ENCODE measurements at regions not wholly inside any gene's neighbourhood (a gene's known extent, or its start where the extent isn't known, plus 50 kb on each side); places are given as distances from the start of the nearest gene placed in this dataset.
A peak's percentile ranks its signal among the peaks of the same experiment; 100 is the strongest.

DNA sequence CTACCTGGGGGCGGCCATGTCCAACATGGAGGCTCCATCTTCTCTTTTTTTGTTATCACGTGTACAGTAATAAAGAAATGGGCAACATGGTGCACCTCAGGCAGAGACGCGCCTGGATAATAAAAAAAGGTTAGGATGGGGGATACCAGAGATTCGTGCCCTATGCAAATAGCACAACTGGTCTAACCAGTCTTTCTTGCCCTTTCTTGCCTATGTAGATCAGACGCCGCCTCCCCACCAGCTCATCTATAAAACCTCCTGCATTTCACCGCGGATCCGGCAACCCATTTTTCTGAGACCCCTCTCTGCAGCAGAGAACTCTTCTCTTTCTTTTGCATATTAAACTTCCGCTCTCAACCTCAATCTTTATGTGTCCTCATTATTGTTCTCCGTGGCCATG lies 68.7 kb downstream of the MYL12B start:
- DNase-seq (ENCODE audit: low spot score), result no peak
- H3K4me2 ChIP-seq, result no peak overlapping the region

DNA sequence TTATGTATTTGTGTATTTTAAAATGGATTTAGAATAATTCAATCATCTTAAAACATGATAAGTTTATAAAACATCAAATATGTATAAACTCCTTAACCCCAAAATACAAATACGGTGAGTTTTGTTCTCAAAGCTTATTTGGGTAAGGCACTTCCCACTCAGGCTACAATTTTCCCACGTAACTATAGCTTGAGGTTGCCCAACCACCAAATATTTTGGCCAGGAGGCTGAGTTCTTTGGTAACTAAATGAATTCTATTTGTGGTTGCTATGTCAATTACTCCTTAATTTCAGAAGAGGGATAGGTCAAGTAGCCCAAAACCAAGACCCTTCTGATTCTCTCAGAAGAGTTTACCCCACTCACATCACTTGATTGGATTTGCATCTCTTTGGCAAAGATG lies 70.4 kb downstream of the MYL12B start:
- no peak overlapping the region for H3K4me3 ChIP-seq
- no peak overlapping the region for H3K27ac ChIP-seq
- H3K4me1 ChIP-seq, result no peaks in the 10 kb centered on the region
- Mint-ChIP-seq H3K27me3 (ENCODE audit: insufficient read depth, low read depth) (peaks cover 1% of the 10 kb centered on the region), H3K27ac (no peak overlapping the region), H3K4me3 (no peak overlapping the region), H3K36me3 (no peaks in the 10 kb centered on the region), H3K4me1 (no peaks in the 10 kb centered on the region), H3K9me3 (no peaks in the 10 kb centered on the region)
- no peak for DNase-seq (ENCODE audit: low spot score)
- no peaks in the 10 kb centered on the region for H3K27me3 ChIP-seq
- no peak overlapping the region for H3K9ac ChIP-seq
- H2AFZ ChIP-seq (replicated peaks), result no peak overlapping the region
- H3K9me3 ChIP-seq (ENCODE audit: low read depth), result no peaks in the 10 kb centered on the region
- H4K20me1 ChIP-seq (ENCODE audit: low read depth), result no peaks in the 10 kb centered on the region
- no peak overlapping the region for H3K4me2 ChIP-seq
- TF ChIP-seq EZH2 (IDR thresholded peaks at IDR 0.05), result no peak
- no peak for TF ChIP-seq EZH2phosphoT487 (IDR thresholded peaks at IDR 0.05)
- TF ChIP-seq, protein P1, sequence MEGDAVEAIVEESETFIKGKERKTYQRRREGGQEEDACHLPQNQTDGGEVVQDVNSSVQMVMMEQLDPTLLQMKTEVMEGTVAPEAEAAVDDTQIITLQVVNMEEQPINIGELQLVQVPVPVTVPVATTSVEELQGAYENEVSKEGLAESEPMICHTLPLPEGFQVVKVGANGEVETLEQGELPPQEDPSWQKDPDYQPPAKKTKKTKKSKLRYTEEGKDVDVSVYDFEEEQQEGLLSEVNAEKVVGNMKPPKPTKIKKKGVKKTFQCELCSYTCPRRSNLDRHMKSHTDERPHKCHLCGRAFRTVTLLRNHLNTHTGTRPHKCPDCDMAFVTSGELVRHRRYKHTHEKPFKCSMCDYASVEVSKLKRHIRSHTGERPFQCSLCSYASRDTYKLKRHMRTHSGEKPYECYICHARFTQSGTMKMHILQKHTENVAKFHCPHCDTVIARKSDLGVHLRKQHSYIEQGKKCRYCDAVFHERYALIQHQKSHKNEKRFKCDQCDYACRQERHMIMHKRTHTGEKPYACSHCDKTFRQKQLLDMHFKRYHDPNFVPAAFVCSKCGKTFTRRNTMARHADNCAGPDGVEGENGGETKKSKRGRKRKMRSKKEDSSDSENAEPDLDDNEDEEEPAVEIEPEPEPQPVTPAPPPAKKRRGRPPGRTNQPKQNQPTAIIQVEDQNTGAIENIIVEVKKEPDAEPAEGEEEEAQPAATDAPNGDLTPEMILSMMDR (IDR thresholded peaks at IDR 0.05), result no peak
- peaks cover 4% of the 10 kb centered on the region for H3F3A ChIP-seq (ENCODE audit: low read depth)
- H3K36me3 ChIP-seq, result no peaks in the 10 kb centered on the region
- H3K79me2 ChIP-seq (ENCODE audit: low read depth), result no peaks in the 10 kb centered on the region

More for the DNA sequence above, 68.7 kb downstream of the MYL12B start:
- H3F3A ChIP-seq (ENCODE audit: low read depth), result peaks cover 4% of the 10 kb centered on the region
- H3K4me1 ChIP-seq, result no peaks in the 10 kb centered on the region
- H3K27me3 ChIP-seq, result no peaks in the 10 kb centered on the region
- TF ChIP-seq EZH2 (IDR thresholded peaks at IDR 0.05) (no peak), EZH2phosphoT487 (IDR thresholded peaks at IDR 0.05) (no peak)
- TF ChIP-seq, protein P1 (IDR thresholded peaks at IDR 0.05), result no peak
- no peaks in the 10 kb centered on the region for H3K4me1 Mint-ChIP-seq
- H3K9me3 ChIP-seq (ENCODE audit: low read depth), result no peaks in the 10 kb centered on the region
- H3K9me3 Mint-ChIP-seq, result no peaks in the 10 kb centered on the region
- no peaks in the 10 kb centered on the region for H3K79me2 ChIP-seq (ENCODE audit: low read depth)
- H3K27ac ChIP-seq, result no peak overlapping the region
- H4K20me1 ChIP-seq (ENCODE audit: low read depth), result no peaks in the 10 kb centered on the region
- H3K36me3 Mint-ChIP-seq, result no peaks in the 10 kb centered on the region
- H3K27ac Mint-ChIP-seq, result no peak overlapping the region
- H3K27me3 Mint-ChIP-seq (ENCODE audit: insufficient read depth, low read depth), result peaks cover 2% of the 10 kb centered on the region
- no peak overlapping the region for H3K4me3 Mint-ChIP-seq
- no peak overlapping the region for H2AFZ ChIP-seq (replicated peaks)
- H3K9ac ChIP-seq, result no peak overlapping the region
- H3K4me3 ChIP-seq, result no peak overlapping the region
- no peaks in the 10 kb centered on the region for H3K36me3 ChIP-seq

DNA sequence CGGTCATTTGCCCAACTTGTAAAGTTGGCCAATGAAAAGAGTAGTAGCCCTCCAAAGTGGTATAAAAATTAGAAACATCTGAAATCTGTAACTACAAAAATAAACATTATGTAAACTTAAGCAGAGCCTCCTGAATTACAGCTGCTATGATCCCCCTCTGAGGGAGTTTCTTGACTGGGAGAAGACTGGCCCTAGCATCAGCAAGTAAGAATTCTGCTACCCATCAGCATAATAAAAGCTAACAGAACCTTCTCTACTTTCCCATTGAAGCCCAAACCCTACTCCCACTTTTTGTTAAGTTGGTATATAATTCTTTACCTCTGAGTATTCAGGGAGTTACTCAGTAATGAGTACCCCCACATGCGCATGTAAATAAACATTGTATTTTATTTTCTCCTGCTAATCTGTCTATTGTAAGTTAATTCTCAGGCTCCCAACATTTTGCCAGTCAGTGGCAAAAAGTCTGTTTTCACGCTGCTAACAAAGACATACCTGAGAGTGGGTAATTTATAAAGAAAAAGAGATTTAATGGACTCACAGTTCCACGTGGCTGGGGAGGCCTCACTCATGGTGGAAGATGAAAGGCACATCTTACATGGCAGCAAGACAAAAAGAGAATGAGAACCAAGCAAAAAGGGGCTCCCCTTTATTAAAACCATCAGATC lies 71.3 kb downstream of the MYL12B start:
- no peaks in the 10 kb centered on the region for H4K20me1 ChIP-seq (ENCODE audit: low read depth)
- H3F3A ChIP-seq (ENCODE audit: low read depth), result peaks cover 4% of the 10 kb centered on the region
- no peak overlapping the region for H3K4me2 ChIP-seq
- TF ChIP-seq EZH2phosphoT487 (IDR thresholded peaks at IDR 0.05) (no peak), EZH2 (IDR thresholded peaks at IDR 0.05) (no peak)
- TF ChIP-seq, protein P1 (IDR thresholded peaks at IDR 0.05), result no peak
- H3K4me1 ChIP-seq, result no peaks in the 10 kb centered on the region
- no peaks in the 10 kb centered on the region for H3K36me3 ChIP-seq
- no peak overlapping the region for H3K27ac ChIP-seq
- Mint-ChIP-seq H3K36me3 (no peaks in the 10 kb centered on the region), H3K4me1 (no peaks in the 10 kb centered on the region), H3K9me3 (no peaks in the 10 kb centered on the region), H3K27ac (no peak overlapping the region), H3K4me3 (no peak overlapping the region), H3K27me3 (ENCODE audit: insufficient read depth, low read depth) (no peaks in the 10 kb centered on the region)
- peak overlapping the region; percentile 38 for H2AFZ ChIP-seq (replicated peaks)
- no peak for DNase-seq (ENCODE audit: low spot score)
- H3K9ac ChIP-seq, result no peak overlapping the region
- H3K4me3 ChIP-seq, result no peak overlapping the region
- no peaks in the 10 kb centered on the region for H3K27me3 ChIP-seq
- H3K9me3 ChIP-seq (ENCODE audit: low read depth), result no peaks in the 10 kb centered on the region
- no peaks in the 10 kb centered on the region for H3K79me2 ChIP-seq (ENCODE audit: low read depth)
